HCEC 1CT (cell line): ENCODE measurements at regions not wholly inside any gene's neighbourhood (a gene's known extent, or its start where the extent isn't known, plus 50 kb on each side); places are given as distances from the start of the nearest gene placed in this dataset.
"Not testable (repeated sequence)": the region's sequence is repeated elsewhere in the genome, so short reads cannot be mapped to it uniquely, and the experiment has no call there.

ENCODE experiments used
- DNase-seq: peaks from one replicate; pipeline ENCODE4 v3.0.0-alpha.2; 2017

GRCh38 chr6:15132167-15132566, 113.7 kb upstream of the JARID2 start:
- no peak for DNase-seq

GRCh38 chr6:15132854-15133670, 112.8 kb upstream of the JARID2 start:
- DNase-seq, result peak; percentile 95

- no peak for DNase-seq
Measured at GRCh38 chr6:15137086-15137485, 108.8 kb upstream of the JARID2 start.

- DNase-seq, result no peak
Measured at GRCh38 chr6:15143086-15143485, 102.8 kb upstream of the JARID2 start.

- no peak for DNase-seq
Measured at GRCh38 chr6:15143540-15143939, 102.3 kb upstream of the JARID2 start.

GRCh38 chr6:15145821-15146220, 100.0 kb upstream of the JARID2 start:
- no peak for DNase-seq

- DNase-seq, result no peak
Measured at GRCh38 chr6:15147827-15148226, 98.0 kb upstream of the JARID2 start.

GRCh38 chr6:15148356-15148946, 97.4 kb upstream of the JARID2 start:
- DNase-seq, result peak; percentile 68

GRCh38 chr6:15150207-15150606, 95.7 kb upstream of the JARID2 start:
- no peak for DNase-seq

GRCh38 chr6:15152700-15153099, 93.2 kb upstream of the JARID2 start:
- no peak for DNase-seq

- no peak for DNase-seq
Measured at GRCh38 chr6:15153191-15153590, 92.7 kb upstream of the JARID2 start.

GRCh38 chr6:15157479-15157878, 88.4 kb upstream of the JARID2 start:
- DNase-seq, result no peak

GRCh38 chr6:15158821-15159619, 86.8 kb upstream of the JARID2 start:
- DNase-seq, result no peak

- no peak for DNase-seq
Measured at GRCh38 chr6:15160812-15161211, 85.1 kb upstream of the JARID2 start.

- not testable (repeated sequence) for DNase-seq
Measured at GRCh38 chr6:15164855-15165254, 81.0 kb upstream of the JARID2 start.

- no peak for DNase-seq
Measured at GRCh38 chr6:15166121-15166520, 79.7 kb upstream of the JARID2 start.

- no peak for DNase-seq
Measured at GRCh38 chr6:15170126-15170525, 75.7 kb upstream of the JARID2 start.

- DNase-seq, result no peak
Measured at GRCh38 chr6:15171026-15171425, 74.8 kb upstream of the JARID2 start.

GRCh38 chr6:15176816-15177370, 69.0 kb upstream of the JARID2 start:
- no peak for DNase-seq

GRCh38 chr6:15183979-15184378, 61.9 kb upstream of the JARID2 start:
- no peak for DNase-seq

GRCh38 chr6:15184441-15184861, 61.4 kb upstream of the JARID2 start:
- no peak for DNase-seq

- not testable (repeated sequence) for DNase-seq
Measured at GRCh38 chr6:15185111-15185510, 60.8 kb upstream of the JARID2 start.

- not testable (repeated sequence) for DNase-seq
Measured at GRCh38 chr6:15193451-15193850, 52.4 kb upstream of the JARID2 start.
